ENCODE measurements at regions not wholly inside any gene's neighbourhood (a gene's known extent, or its start where the extent isn't known, plus 50 kb on each side); places are given as distances from the start of the nearest gene placed in this dataset.

DNA sequence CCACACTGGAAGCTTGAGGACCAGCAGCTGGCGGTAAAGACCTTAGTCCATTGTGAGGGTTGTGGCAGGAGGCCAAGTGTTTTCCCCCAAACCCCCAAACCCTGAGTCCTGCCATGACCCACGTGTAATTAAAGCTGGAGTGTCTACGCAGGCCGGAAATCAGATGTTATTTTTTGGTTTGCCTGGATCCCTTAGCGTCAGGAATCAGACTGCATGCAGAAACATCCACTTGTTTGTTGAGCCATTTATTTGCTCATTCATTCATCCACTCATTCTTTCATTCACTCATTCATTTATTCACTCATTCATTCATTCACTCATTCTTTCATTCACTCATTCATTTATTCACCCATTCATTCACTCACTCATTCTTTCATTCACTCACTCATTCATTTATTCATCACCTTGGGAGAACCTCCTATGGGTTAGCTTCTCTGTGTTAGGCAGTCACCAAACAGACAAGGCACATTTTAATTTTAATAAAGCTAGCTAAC lies 313.1 kb downstream of the MAF start:
- Histone ChIP-seq H3K4me1 (ENCODE audit: control insufficient read depth in 5 of 5, insufficient read depth in 5 of 5, low read length in 5 of 5) (peaks cover 3 to 11% (median 6%) of the 10 kb centered on the region in 5 donors), H3K27me3 (ENCODE audit: control insufficient read depth in 3 of 3, insufficient read depth in 3 of 3, low read length in 2 of 3) (no peaks in the 10 kb centered on the region), H3K9ac (ENCODE audit: insufficient read depth in 1 of 2, low read length in 2 of 2) (no peak overlapping the region), H3K9me3 (ENCODE audit: control insufficient read depth in 4 of 4, insufficient read depth in 3 of 4, low read length in 3 of 4) (peaks cover 0 to 8% (median 0%) of the 10 kb centered on the region in 4 donors), H3K27ac (ENCODE audit: low read depth in 1 of 2, low read length in 1 of 2) (peak overlapping the region in 1 of 2 donors; percentile 51), H3K36me3 (ENCODE audit: control insufficient read depth in 4 of 4, insufficient read depth in 4 of 4, low read length in 4 of 4) (no peaks in the 10 kb centered on the region), H3K4me3 (no peak overlapping the region)
- ATAC-seq (ENCODE audit: insufficient read depth, low FRiP score) (no peak), DNase-seq (no peak)
- 15 to 20% methylated on average over 5 of the region's 5 CpGs for WGBS, 2 donors
- TF ChIP-seq, protein P1, sequence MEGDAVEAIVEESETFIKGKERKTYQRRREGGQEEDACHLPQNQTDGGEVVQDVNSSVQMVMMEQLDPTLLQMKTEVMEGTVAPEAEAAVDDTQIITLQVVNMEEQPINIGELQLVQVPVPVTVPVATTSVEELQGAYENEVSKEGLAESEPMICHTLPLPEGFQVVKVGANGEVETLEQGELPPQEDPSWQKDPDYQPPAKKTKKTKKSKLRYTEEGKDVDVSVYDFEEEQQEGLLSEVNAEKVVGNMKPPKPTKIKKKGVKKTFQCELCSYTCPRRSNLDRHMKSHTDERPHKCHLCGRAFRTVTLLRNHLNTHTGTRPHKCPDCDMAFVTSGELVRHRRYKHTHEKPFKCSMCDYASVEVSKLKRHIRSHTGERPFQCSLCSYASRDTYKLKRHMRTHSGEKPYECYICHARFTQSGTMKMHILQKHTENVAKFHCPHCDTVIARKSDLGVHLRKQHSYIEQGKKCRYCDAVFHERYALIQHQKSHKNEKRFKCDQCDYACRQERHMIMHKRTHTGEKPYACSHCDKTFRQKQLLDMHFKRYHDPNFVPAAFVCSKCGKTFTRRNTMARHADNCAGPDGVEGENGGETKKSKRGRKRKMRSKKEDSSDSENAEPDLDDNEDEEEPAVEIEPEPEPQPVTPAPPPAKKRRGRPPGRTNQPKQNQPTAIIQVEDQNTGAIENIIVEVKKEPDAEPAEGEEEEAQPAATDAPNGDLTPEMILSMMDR (IDR thresholded peaks at IDR 0.05; ENCODE audit: control extremely low read depth, extremely low read depth) = no peak

DNA sequence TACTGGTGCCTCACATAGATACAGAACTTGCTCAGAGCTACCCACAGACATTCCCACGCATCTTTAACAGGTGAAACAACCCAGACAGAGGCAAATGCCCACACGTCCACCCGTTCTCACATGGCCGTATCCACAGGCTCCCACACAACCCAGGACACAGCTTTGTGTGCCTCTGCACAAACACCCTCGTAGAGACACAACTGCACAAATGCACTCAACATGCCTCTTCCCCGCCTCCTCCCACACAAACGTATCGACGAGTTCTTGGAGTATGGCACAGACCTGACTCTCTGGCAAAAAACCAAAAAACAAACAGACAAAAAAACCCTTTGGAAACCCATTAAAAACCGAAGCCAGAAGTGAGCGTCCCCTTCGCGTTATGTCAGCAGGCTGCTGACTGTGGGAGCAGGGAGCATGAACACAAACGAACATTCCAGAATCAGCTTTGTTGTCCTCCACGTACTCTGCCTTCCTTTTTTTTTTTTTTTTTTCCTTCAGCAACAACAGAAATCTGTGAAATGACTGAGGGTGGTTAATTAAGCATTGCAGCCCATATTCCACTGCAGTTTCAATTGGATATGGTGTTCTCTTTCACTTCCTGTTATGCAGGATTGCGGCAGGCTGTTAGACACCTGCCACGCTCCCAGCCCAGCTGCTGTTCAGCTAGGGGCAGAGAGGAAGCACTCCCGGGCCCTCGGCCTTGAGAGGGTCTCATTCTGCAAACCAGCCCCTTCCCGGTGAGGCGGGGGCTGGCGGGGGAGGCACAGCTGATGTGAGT lies 313.7 kb downstream of the MAF start:
- peak; percentile 58 to 72 (median 69) for DNase-seq
- 28 to 39% methylated on average over 22 of the region's 22 CpGs for whole genome bisulfite sequencing, 2 donors
- H3K36me3 ChIP-seq (ENCODE audit: control insufficient read depth in 4 of 4, insufficient read depth in 4 of 4, low read length in 4 of 4) = no peaks in the 10 kb centered on the region
- no peaks in the 10 kb centered on the region for H3K27me3 ChIP-seq (ENCODE audit: control insufficient read depth in 3 of 3, insufficient read depth in 3 of 3, low read length in 2 of 3)
- H3K27ac ChIP-seq (ENCODE audit: low read depth in 1 of 2, low read length in 1 of 2) = peak overlapping the region in 1 of 2 donors; percentile 51
- peaks cover 3 to 11% (median 6%) of the 10 kb centered on the region in 5 donors for H3K4me1 ChIP-seq (ENCODE audit: control insufficient read depth in 5 of 5, insufficient read depth in 5 of 5, low read length in 5 of 5)
- no peak overlapping the region for H3K9ac ChIP-seq (ENCODE audit: insufficient read depth in 1 of 2, low read length in 2 of 2)
- H3K4me3 ChIP-seq = no peak overlapping the region
- H3K9me3 ChIP-seq (ENCODE audit: control insufficient read depth in 4 of 4, insufficient read depth in 3 of 4, low read length in 3 of 4) = peaks cover 0 to 8% (median 0%) of the 10 kb centered on the region in 4 donors
- TF ChIP-seq, protein P1 (IDR thresholded peaks at IDR 0.05; ENCODE audit: control extremely low read depth, extremely low read depth) = no peak
- ATAC-seq (ENCODE audit: insufficient read depth, low FRiP score) = peak; percentile 66

DNA sequence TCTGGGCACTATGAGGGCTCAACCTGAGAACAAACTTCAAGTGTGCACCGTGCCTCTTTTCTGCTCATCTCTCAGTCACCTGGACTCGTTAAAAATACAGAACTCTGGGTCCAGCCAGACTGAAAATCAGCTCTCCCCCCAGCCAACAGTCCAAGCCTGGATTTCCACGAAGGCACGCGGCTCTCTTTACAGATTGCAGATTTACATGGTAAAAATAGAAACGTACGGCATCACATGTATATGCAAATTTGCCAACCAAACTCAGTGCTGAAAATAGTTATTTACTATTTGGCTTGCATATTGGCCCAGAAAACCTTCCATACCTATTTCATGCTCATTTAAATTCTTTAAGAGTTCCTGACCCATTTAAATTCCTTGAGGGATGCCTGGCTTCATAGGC lies 315.8 kb downstream of the MAF start:
- DNase-seq (no peak), ATAC-seq (ENCODE audit: insufficient read depth, low FRiP score) (no peak)
- no peak overlapping the region for H3K9ac ChIP-seq (ENCODE audit: insufficient read depth in 1 of 2, low read length in 2 of 2)
- no peaks in the 10 kb centered on the region for H3K36me3 ChIP-seq (ENCODE audit: control insufficient read depth in 4 of 4, insufficient read depth in 4 of 4, low read length in 4 of 4)
- peaks cover 0 to 5% (median 0%) of the 10 kb centered on the region in 4 donors for H3K9me3 ChIP-seq (ENCODE audit: control insufficient read depth in 4 of 4, insufficient read depth in 3 of 4, low read length in 3 of 4)
- H3K27me3 ChIP-seq (ENCODE audit: control insufficient read depth in 3 of 3, insufficient read depth in 3 of 3, low read length in 2 of 3) = no peaks in the 10 kb centered on the region
- H3K27ac ChIP-seq (ENCODE audit: low read depth in 1 of 2, low read length in 1 of 2) = no peak overlapping the region
- H3K4me1 ChIP-seq (ENCODE audit: control insufficient read depth in 5 of 5, insufficient read depth in 5 of 5, low read length in 5 of 5) = peaks cover 2 to 11% (median 6%) of the 10 kb centered on the region in 5 donors
- no peak overlapping the region for H3K4me3 ChIP-seq
- WGBS, 2 donors = 73 to 78% methylated on average over 7 of the region's 7 CpGs
- TF ChIP-seq, protein P1 (IDR thresholded peaks at IDR 0.05; ENCODE audit: control extremely low read depth, extremely low read depth) = no peak

All from lung (tissue), 11 donors.